Anterior cingulate cortex (tissue), 58 donors: ENCODE measurements at regions not wholly inside any gene's neighbourhood (a gene's known extent, or its start where the extent isn't known, plus 50 kb on each side); places are given as distances from the start of the nearest gene placed in this dataset.
"Not testable (repeated sequence)": the region's sequence is repeated elsewhere in the genome, so short reads cannot be mapped to it uniquely, and the experiment has no call there.

Source experiments
- DNase-seq, 58 donors: peaks; one replicate each; lab custom pipeline; 2025; lab: John Stamatoyannopoulos, UW

- not testable (repeated sequence) for DNase-seq
These were observed 438.4 kb upstream of the TBL1XR1 start for GRCh38 chr3:177635601-177636106.

GRCh38 chr3:177640319-177640965 lies 443.2 kb upstream of the TBL1XR1 start:
- DNase-seq = no peak

- no peak for DNase-seq
These were observed 443.9 kb upstream of the TBL1XR1 start for GRCh38 chr3:177641206-177641605.

- peak in 21 of 58 donors; percentile 6 to 44 (median 20) for DNase-seq
These were observed 444.9 kb upstream of the TBL1XR1 start for GRCh38 chr3:177642042-177642803.

- no peak for DNase-seq
These were observed 445.5 kb upstream of the TBL1XR1 start for GRCh38 chr3:177642804-177643125.

GRCh38 chr3:177646749-177647148 lies 449.5 kb upstream of the TBL1XR1 start:
- no peak for DNase-seq

GRCh38 chr3:177647341-177647740 lies 450.1 kb upstream of the TBL1XR1 start:
- DNase-seq = no peak

- DNase-seq = no peak
These were observed 450.6 kb upstream of the TBL1XR1 start for GRCh38 chr3:177647876-177648275.

- peak in 3 of 58 donors; percentile 7 to 42 (median 15) for DNase-seq
These were observed 455.4 kb upstream of the TBL1XR1 start for GRCh38 chr3:177652556-177653291.

- DNase-seq = no peak
These were observed 460.0 kb upstream of the TBL1XR1 start for GRCh38 chr3:177657243-177657642.

- DNase-seq = no peak
These were observed 461.1 kb upstream of the TBL1XR1 start for GRCh38 chr3:177658354-177658753.

GRCh38 chr3:177664380-177665103 lies 467.3 kb upstream of the TBL1XR1 start:
- DNase-seq = not testable (repeated sequence)

- DNase-seq = no peak
These were observed 468.0 kb upstream of the TBL1XR1 start for GRCh38 chr3:177665122-177665808.

- DNase-seq = no peak
These were observed 475.1 kb upstream of the TBL1XR1 start for GRCh38 chr3:177672252-177672911.

- no peak for DNase-seq
These were observed 476.0 kb upstream of the TBL1XR1 start for GRCh38 chr3:177673112-177673914.

- DNase-seq = no peak
These were observed 476.9 kb upstream of the TBL1XR1 start for GRCh38 chr3:177674186-177674585.

GRCh38 chr3:177676148-177676547 lies 478.9 kb upstream of the TBL1XR1 start:
- DNase-seq = no peak

GRCh38 chr3:177676947-177677587 lies 479.8 kb upstream of the TBL1XR1 start:
- peak in 10 of 58 donors; percentile 3 to 45 (median 23) for DNase-seq
